ENCODE measurements at regions not wholly inside any gene's neighbourhood (a gene's known extent, or its start where the extent isn't known, plus 50 kb on each side); places are given as distances from the start of the nearest gene placed in this dataset.

DNA sequence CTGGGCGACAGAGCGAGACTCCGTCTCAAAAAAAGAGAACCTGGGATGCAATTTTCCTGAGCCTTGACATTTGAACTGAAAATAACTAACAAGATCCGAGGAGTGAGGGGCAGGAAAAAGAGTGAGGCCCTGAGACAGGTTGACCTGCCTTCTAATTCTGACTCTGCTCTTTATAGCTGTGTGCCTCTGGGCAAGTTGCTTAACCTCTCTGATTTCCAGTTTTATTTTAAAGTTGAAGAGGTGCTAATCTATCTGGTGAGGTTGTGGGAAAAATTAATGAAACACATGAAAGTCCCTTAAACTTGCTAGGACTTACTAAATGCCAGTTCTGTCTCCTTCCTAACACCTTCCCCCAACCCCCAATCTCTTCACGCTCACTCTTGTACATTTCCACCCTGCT is 108.4 kb upstream of the MGAT5 start:
- Histone ChIP-seq H3K36me3 (no peaks in the 10 kb centered on the region), H3K27me3 (no peaks in the 10 kb centered on the region), H3K27ac (no peak overlapping the region), H3K9me3 (no peaks in the 10 kb centered on the region), H3K4me3 (no peak overlapping the region), H3K4me1 (peaks cover 0 to 29% (median 12%) of the 10 kb centered on the region in 4 donors)
- no peak for TF ChIP-seq POLR2AphosphoS5 (IDR thresholded peaks at IDR 0.05)
- no peak for TF ChIP-seq POLR2A (IDR thresholded peaks at IDR 0.05)
- no peak for TF ChIP-seq CTCF (IDR thresholded peaks at IDR 0.05)
- DNase-seq = no peak
- intact Hi-C loops (cut with DNase I) = no loop called here
- WGBS, 2 donors = 96% methylated on average over 5 of the region's 5 CpGs

DNA sequence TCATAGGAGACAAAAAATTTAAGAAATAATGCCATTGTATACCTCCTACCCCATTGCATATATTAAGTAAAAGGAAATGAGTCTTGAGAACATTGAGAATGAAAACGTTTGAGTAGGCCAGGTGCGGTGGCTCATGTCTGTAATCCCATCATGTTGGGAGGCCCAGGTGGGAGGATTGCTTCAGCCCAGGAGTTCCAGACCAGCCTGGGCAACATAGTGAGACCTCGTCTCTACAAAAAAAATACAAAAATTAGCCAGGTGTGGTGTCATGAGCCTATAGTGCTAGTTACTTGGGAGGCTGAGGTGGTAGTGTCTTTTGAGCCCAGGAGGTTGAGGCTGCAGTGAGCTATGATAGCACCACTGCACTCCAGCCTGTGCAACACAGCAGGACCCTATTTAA is 107.7 kb upstream of the MGAT5 start:
- 64 to 71% methylated on average over 3 of the region's 3 CpGs for WGBS, 2 donors
- DNase-seq = no peak
- Histone ChIP-seq H3K36me3 (no peaks in the 10 kb centered on the region), H3K27ac (no peak overlapping the region), H3K27me3 (no peaks in the 10 kb centered on the region), H3K4me1 (peaks cover 0 to 26% (median 11%) of the 10 kb centered on the region in 4 donors), H3K9me3 (no peaks in the 10 kb centered on the region), H3K4me3 (no peak overlapping the region)
- TF ChIP-seq POLR2AphosphoS5 (IDR thresholded peaks at IDR 0.05) = no peak
- no peak for TF ChIP-seq POLR2A (IDR thresholded peaks at IDR 0.05)
- no peak for TF ChIP-seq CTCF (IDR thresholded peaks at IDR 0.05)
- no peak for TF ChIP-seq EP300 (IDR thresholded peaks at IDR 0.05)
- intact Hi-C loops (cut with DNase I) = no loop called here

DNA sequence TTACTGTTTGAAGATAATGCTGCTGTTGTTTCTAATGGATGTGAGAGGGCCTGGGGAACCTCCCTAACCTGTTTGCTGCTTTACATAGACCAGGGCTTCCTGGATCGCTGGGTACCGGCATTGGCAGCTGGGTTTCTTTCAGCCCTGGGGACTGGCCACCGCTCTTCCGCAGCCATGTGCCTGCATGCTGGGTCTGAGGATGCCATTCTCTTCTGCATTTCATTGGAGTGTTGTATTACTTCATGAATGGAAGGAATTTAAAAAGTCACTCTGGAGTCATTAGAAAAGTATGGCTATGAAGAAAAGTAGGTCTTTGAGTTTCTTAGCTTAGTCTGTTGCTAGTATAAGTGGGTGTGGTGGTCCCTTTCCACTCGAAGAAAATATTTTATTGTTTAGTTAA is 107.3 kb upstream of the MGAT5 start:
- Histone ChIP-seq H3K27ac (no peak overlapping the region), H3K4me1 (peaks cover 0 to 22% (median 8%) of the 10 kb centered on the region in 4 donors), H3K27me3 (no peaks in the 10 kb centered on the region), H3K36me3 (no peaks in the 10 kb centered on the region), H3K4me3 (no peak overlapping the region), H3K9me3 (no peaks in the 10 kb centered on the region)
- intact Hi-C loops (cut with DNase I) = no loop called here
- DNase-seq = no peak
- 58 to 74% methylated on average over 5 of the region's 5 CpGs for WGBS, 2 donors
- TF ChIP-seq POLR2AphosphoS5 (IDR thresholded peaks at IDR 0.05) = no peak
- TF ChIP-seq EP300 (IDR thresholded peaks at IDR 0.05) = no peak
- no peak for TF ChIP-seq CTCF (IDR thresholded peaks at IDR 0.05)
- no peak for TF ChIP-seq POLR2A (IDR thresholded peaks at IDR 0.05)

GRCh38 chr2:134148172-134148571 is 105.7 kb upstream of the MGAT5 start:
- Histone ChIP-seq H3K27me3 (no peaks in the 10 kb centered on the region), H3K27ac (no peak overlapping the region), H3K9me3 (no peaks in the 10 kb centered on the region), H3K4me3 (no peak overlapping the region), H3K4me1 (peaks cover 0 to 18% (median 7%) of the 10 kb centered on the region in 4 donors), H3K36me3 (no peaks in the 10 kb centered on the region)
- no peak for DNase-seq
- WGBS, 2 donors = 91 to 94% methylated on average over 2 of the region's 2 CpGs
- TF ChIP-seq EP300 (IDR thresholded peaks at IDR 0.05) = no peak
- TF ChIP-seq POLR2AphosphoS5 (IDR thresholded peaks at IDR 0.05) = no peak
- no peak for TF ChIP-seq POLR2A (IDR thresholded peaks at IDR 0.05)
- no peak for TF ChIP-seq CTCF (IDR thresholded peaks at IDR 0.05)
- intact Hi-C loops (cut with DNase I) = no loop called here

DNA sequence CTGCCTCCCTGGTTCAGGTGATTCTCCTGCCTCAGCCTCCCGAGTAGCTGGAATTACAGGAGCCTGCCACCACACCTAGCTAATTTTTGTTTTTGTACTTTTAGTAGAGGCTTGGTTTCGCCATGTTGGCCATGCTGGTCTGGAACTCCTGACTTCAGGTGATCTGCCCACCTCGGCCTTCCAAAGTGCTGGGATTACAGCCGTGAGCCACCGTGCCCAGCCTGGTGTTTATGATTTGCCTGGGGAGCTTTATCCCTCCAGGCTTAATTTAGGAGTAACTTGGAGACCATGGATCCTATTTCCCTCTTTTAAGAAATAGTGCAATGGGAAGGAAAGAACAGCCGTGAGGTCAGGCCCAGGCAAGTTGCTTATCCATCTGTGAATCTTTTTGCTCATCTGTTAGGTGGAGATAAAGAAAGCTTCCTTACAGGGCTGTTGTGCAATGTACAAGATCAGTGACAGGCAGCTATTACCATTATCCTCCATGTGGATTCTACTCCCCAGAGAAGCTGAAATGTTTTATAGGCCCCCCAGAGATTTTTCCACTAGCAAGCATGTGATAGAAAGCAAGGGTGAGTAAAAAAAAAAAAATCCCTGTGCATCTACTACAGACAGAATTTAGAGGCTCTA is 104.9 kb upstream of the MGAT5 start:
- Histone ChIP-seq H3K9me3 (no peaks in the 10 kb centered on the region), H3K27ac (no peak overlapping the region), H3K36me3 (no peaks in the 10 kb centered on the region), H3K4me3 (no peak overlapping the region), H3K4me1 (peaks cover 0 to 12% (median 7%) of the 10 kb centered on the region in 4 donors), H3K27me3 (no peaks in the 10 kb centered on the region)
- TF ChIP-seq POLR2AphosphoS5 (IDR thresholded peaks at IDR 0.05) (no peak), POLR2A (IDR thresholded peaks at IDR 0.05) (no peak), CTCF (IDR thresholded peaks at IDR 0.05) (no peak), EP300 (IDR thresholded peaks at IDR 0.05) (no peak)
- intact Hi-C loops (cut with DNase I) = no loop called here
- no peak for DNase-seq
- WGBS, 2 donors = 94 to 96% methylated on average over 6 of the region's 6 CpGs
